K562 (cell line): ENCODE measurements at regions not wholly inside any gene's neighbourhood (a gene's known extent, or its start where the extent isn't known, plus 50 kb on each side); places are given as distances from the start of the nearest gene placed in this dataset.

Experiments
- ATAC-seq: fragments of 200-7000 bp; cut with Tn5 transposase; 3 replicates; pipeline ENCODE4 v1.9.1; 2020; ENCODE audit warnings: moderate library complexity
- BruUV-seq: library from RNA; stranded (reverse); fragments of 400-500 nt; replicated peaks from 2 replicates; lab custom pipeline; 2021; lab: Mats Ljungman, UMichigan
- CTCF ChIA-PET: fragments of 300-600 bp; formaldehyde crosslinking; extraction: SDS; loops from one replicate; lab custom pipeline; 2021; ENCODE audit warnings: low intra/inter-chr PET ratio; lab: Yijun Ruan, JAX
- POLR2A ChIA-PET: fragments of 300-600, 350-650 bp; sonication (Branson Sonifier 250); formaldehyde crosslinking; extraction: SDS; loops from one replicate; lab custom pipeline; 2021; ENCODE audit warnings: antibody characterized with exemption, inconsistent platforms; lab: Yijun Ruan, JAX
- DNase-seq, 4 experiments: peaks; one replicate each; pipeline versions ENCODE4 v3.0.0 to v3.0.0-alpha.2; 2011 to 2018; ENCODE audit warnings: low spot score in 3 of 4, mixed read lengths in 3 of 4; ENCODE audit errors: extremely low read depth in 1 of 4
- FAIRE-seq: peaks from 2 replicates; lab custom pipeline; 2011; peaks lifted over from hg19 to GRCh38; lab: Jason Lieb, UNC
- H2AFZ ChIP-seq: 2 replicates; pipeline ENCODE4 v1.6.0; 2011; ENCODE audit warnings: low read depth, low read length, control low read depth, inconsistent platforms
- H3K27ac ChIP-seq: fragments of 200-600 bp; 3 replicates; pipeline ENCODE4 v1.8.0; 2011; ENCODE audit warnings: low read depth, mild to moderate bottlenecking, control low read depth, inconsistent platforms, low read length, moderate library complexity, mixed read lengths; ENCODE audit errors: extremely low read depth
- H3K27me3 ChIP-seq, 2 experiments: fragments of 300-600 bp in 1 of 2; 2 replicates in 1 of 2; 3 replicates in 1 of 2; pipeline versions ENCODE4 v1.6.0 to v1.8.0; 2011; ENCODE audit warnings: inconsistent platforms in 2 of 2, low read length in 2 of 2, mild to moderate bottlenecking in 1 of 2, mixed read lengths in 1 of 2, moderate library complexity in 1 of 2; ENCODE audit not compliant: control insufficient read depth in 2 of 2, insufficient read depth in 2 of 2
- H3K36me3 ChIP-seq: fragments of 300-600 bp; 3 replicates; pipeline ENCODE4 v1.8.0; 2011; ENCODE audit warnings: mild to moderate bottlenecking, low read length, inconsistent platforms; ENCODE audit not compliant: control insufficient read depth, insufficient read depth
- H3K4me1 ChIP-seq, 2 experiments: fragments of 200-600 bp in 1 of 2; replicated peaks in 1 of 2; 2 replicates in 1 of 2; 3 replicates in 1 of 2; pipeline versions ENCODE4 v1.5.1 to v1.8.0; 2011; ENCODE audit warnings: inconsistent platforms in 2 of 2, low read length in 2 of 2, mild to moderate bottlenecking in 1 of 2, mixed read lengths in 1 of 2, moderate library complexity in 1 of 2; ENCODE audit not compliant: control insufficient read depth in 2 of 2, insufficient read depth in 2 of 2
- H3K4me2 ChIP-seq: 2 replicates; pipeline ENCODE4 v1.6.1; 2011; ENCODE audit warnings: low read length, control low read depth, inconsistent platforms, mixed read lengths; ENCODE audit not compliant: insufficient read depth
- H3K4me3 ChIP-seq: fragments of 200-600 bp; sonication (generic), shearing (Covaris generic); 2 replicates; pipeline ENCODE4 v1.5.1; 2016; ENCODE audit warnings: control low read depth, inconsistent platforms
- H3K79me2 ChIP-seq: fragments of 200-600 bp; 3 replicates; pipeline ENCODE4 v1.8.0; 2011; ENCODE audit warnings: low read length, inconsistent platforms; ENCODE audit not compliant: control insufficient read depth, insufficient read depth
- H3K9ac ChIP-seq, 2 experiments: 2 replicates each; pipeline versions ENCODE4 v1.6.0 to v1.6.1; 2011; ENCODE audit warnings: low read depth in 2 of 2, low read length in 2 of 2, control low read depth in 1 of 2, inconsistent platforms in 1 of 2, mild to moderate bottlenecking in 1 of 2, mixed read lengths in 1 of 2; ENCODE audit not compliant: insufficient read depth in 1 of 2
- H3K9me1 ChIP-seq: one replicate; pipeline ENCODE4 v1.6.0; 2011; ENCODE audit warnings: inconsistent platforms, mild to moderate bottlenecking, low read length, moderate library complexity; ENCODE audit not compliant: control insufficient read depth, insufficient read depth
- H3K9me3 ChIP-seq: replicated peaks from 2 replicates; pipeline ENCODE4 v1.5.1; 2011; ENCODE audit warnings: low read depth, low read length, inconsistent platforms; ENCODE audit not compliant: control insufficient read depth, insufficient read depth
- H4K20me1 ChIP-seq: replicated peaks from 2 replicates; pipeline ENCODE4 v1.6.1; 2011; ENCODE audit warnings: low read length, inconsistent platforms, mixed read lengths; ENCODE audit not compliant: control insufficient read depth, insufficient read depth
- CBX2 ChIP-seq: fragments of 200-600 bp; sonication (generic); IDR thresholded peaks from one replicate; pipeline ENCODE4 v1.6.1; 2012; ENCODE audit warnings: mild to moderate bottlenecking, low read length, inconsistent platforms; ENCODE audit not compliant: insufficient read depth, poor library complexity, severe bottlenecking
- CCAR2 ChIP-seq: fragments of 200-400 bp; formaldehyde crosslinking; IDR thresholded peaks from 2 replicates; pipeline ENCODE4 v1.6.1; 2017; ENCODE audit warnings: mild to moderate bottlenecking, low read depth, low read length
- GTF2B ChIP-seq: IDR thresholded peaks from 2 replicates; pipeline ENCODE4 v1.6.1; 2011; ENCODE audit not compliant: insufficient read length; ENCODE audit errors: extremely low read depth
- KLF16 ChIP-seq: IDR thresholded peaks from 2 replicates; pipeline ENCODE4 v1.6.1; 2016; ENCODE audit warnings: antibody characterized with exemption
- MYNN ChIP-seq, 2 experiments: sonication (generic); formaldehyde crosslinking in 1 of 2; IDR thresholded peaks; 2 replicates each; pipeline versions ENCODE4 v1.5.0 to v1.6.1; 2016 to 2020; ENCODE audit warnings: antibody characterized with exemption in 1 of 2, missing genetic modification reagents in 1 of 2
- RBFOX2 ChIP-seq: fragments of 200-400 bp; formaldehyde crosslinking; IDR thresholded peaks from 2 replicates; pipeline ENCODE4 v1.6.1; 2017; ENCODE audit warnings: low read depth, mild to moderate bottlenecking, low read length, moderate library complexity
- RBM34 ChIP-seq: fragments of 200-400 bp; formaldehyde crosslinking; IDR thresholded peaks from 2 replicates; pipeline ENCODE4 v1.6.1; 2018; ENCODE audit warnings: low read length, borderline replicate concordance; ENCODE audit not compliant: insufficient read depth
- SRSF1 ChIP-seq: fragments of 200-400 bp; formaldehyde crosslinking; IDR thresholded peaks from 2 replicates; pipeline ENCODE4 v1.6.1; 2017; ENCODE audit warnings: mild to moderate bottlenecking, low read depth, low read length, moderate library complexity
- TCFL5 ChIP-seq: fragments of 250-450 bp; sonication (Bioruptor Pico); conservative IDR thresholded peaks from 2 replicates; pipeline ENCODE4 v1.6.1; 2021; ENCODE audit warnings: mild to moderate bottlenecking, moderate library complexity, matching md5 sums
- TSC22D4 ChIP-seq: fragments of 450-650 bp; IDR thresholded peaks from 2 replicates; pipeline ENCODE4 v1.6.1; 2016; ENCODE audit warnings: missing genetic modification characterization, missing biosample characterization, control low read depth
- ZNF696 ChIP-seq: fragments of 250-450 bp; sonication (Bioruptor Pico); conservative IDR thresholded peaks from 2 replicates; pipeline ENCODE4 v1.4.0; 2020; ENCODE audit warnings: mild to moderate bottlenecking, moderate library complexity
- WGBS: fragments of 100-300 bp; shearing (Covaris generic); methylation state at CpG from one replicate; pipeline ENCODE4 v1.1.6; 2016; ENCODE audit warnings: low coverage, mixed read lengths; ENCODE audit not compliant: insufficient coverage; ENCODE audit errors: missing lambda C conversion rate; 5-methylcytosine and 5-hydroxymethylcytosine counted together
- in situ Hi-C: fragments of 300-500 bp; cut with MboI; formaldehyde crosslinking; loops from 4 replicates; pipeline ENCODE4 v1.15.0; 2018; ENCODE audit warnings: inconsistent platforms, mixed read lengths
- intact Hi-C: fragments of 100-400 bp; cut with micrococcal nuclease; formaldehyde crosslinking; loops from 2 replicates; pipeline ENCODE4 v1.14.2; 2022

- no peak for ATAC-seq
- CTCF ChIA-PET: interaction anchor here (0.8 kb wide), 1 partner anchor 212 kb away, joined by 3 read pairs; no protein-coding TSS in a partner anchor
- Histone ChIP-seq H2AFZ (no peak overlapping the region), H3K9me3 (no peaks in the 10 kb centered on the region), H3K4me3 (no peak overlapping the region), H4K20me1 (no peaks in the 10 kb centered on the region), H3K9ac (no peak overlapping the region), H3K27ac (no peak overlapping the region), H3K79me2 (no peaks in the 10 kb centered on the region), H3K27me3 (no peaks in the 10 kb centered on the region), H3K36me3 (no peaks in the 10 kb centered on the region), H3K4me2 (no peak overlapping the region), H3K9me1 (no peaks in the 10 kb centered on the region), H3K4me1 (no peaks in the 10 kb centered on the region)
- no peak for FAIRE-seq
- in situ Hi-C loops: no loop called here
- POLR2A ChIA-PET: no interaction called here
- TF ChIP-seq RBFOX2 (no peak), TSC22D4 (tag) (no peak), ZNF696 (CRISPR knock-in tag) (no peak), TCFL5 (no peak), SRSF1 (no peak), MYNN (IDR thresholded peaks at IDR 0.05) (no peak), MYNN (CRISPR knock-in tag; IDR thresholded peaks at IDR 0.05) (no peak), GTF2B (no peak), RBM34 (no peak), KLF16 (no peak), CBX2 (no peak), CCAR2 (no peak)
- 3% methylated on average over 2 of the region's 2 CpGs for WGBS
- no peak for DNase-seq
- no TSS peak for BruUV-seq
- intact Hi-C loops: no loop called here
Observed at GRCh38 chr6:100999034-100999597, 118.0 kb upstream of the ASCC3 start.
